ENCODE measurements at regions not wholly inside any gene's neighbourhood (a gene's known extent, or its start where the extent isn't known, plus 50 kb on each side); places are given as distances from the start of the nearest gene placed in this dataset.
A peak's percentile ranks its signal among the peaks of the same experiment; 100 is the strongest.
"Not testable (repeated sequence)": the region's sequence is repeated elsewhere in the genome, so short reads cannot be mapped to it uniquely, and the experiment has no call there.

DNA sequence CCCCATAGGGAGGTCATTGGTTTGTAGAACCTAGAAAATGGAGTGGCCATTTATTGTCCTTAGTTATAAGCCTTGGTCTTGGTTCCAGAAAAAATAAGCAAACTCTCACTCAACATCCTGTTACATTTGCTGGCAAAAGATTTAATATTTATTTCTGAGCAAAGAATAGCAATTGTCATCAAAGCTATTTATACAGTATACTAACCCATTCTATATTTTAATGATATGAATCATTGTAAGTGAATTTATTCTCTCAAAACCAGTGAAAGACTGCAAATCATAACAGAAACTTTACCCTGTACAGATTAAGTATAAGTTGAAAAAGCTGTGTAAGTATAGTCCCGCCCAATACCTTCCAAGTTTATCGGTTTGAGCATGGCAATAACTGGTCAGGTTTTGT lies 364.4 kb downstream of the CD109 start:
- DNase-seq = no peak

DNA sequence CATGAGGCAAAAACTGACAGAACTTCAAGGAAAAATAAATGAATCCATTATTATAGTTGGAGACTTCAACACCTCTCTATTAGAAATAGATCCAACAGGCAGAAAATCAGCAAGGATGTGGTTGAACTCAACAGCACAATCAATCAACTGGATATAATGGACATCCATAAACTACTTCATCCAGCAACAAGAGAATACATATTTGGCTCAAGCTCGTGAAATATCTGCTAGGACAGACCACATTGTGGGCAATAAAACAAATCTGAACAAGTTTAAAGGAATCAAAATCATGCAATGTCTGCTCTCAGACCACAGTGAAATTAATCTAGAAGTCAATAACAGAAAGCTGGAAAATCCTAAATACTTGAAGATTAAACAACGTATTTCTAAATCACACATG lies 362.6 kb downstream of the CD109 start:
- DNase-seq = no peak

DNA sequence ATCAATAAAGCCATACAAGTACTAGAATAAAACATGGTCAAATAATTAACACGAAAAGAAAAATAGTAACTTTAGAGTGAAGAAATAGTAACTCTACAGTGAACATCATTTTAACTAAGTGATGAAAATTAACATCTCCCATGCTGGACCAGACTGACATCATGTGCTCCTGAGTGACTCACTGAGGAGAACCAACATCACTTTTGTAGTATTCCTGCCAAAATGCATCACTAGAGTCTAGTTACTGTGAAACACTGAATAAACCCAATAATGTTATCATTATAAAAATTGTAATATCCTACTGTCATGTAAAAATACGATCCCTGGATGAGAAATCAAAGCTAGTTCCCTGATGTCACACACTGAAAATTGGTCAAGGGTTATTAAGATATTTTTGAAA lies 361.3 kb downstream of the CD109 start:
- DNase-seq = no peak

DNA sequence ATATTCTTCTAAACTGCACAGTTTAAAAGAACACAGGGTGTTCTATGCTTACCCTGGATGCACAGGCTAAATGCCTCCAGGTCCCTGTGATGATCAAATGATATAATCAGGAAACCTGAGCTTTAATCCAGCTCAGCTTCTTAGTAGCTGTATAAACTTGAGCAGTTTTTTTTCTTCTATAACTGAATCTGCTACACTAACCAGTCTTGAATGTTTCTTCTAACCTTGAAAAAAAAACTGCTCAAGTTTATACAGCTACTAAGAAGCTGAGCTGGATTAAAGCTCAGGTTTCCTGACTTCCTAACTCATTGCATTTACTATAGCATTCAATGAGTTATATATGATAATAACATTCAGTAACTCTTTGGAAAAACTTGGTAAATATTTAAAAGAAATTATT lies 358.2 kb downstream of the CD109 start:
- no peak for DNase-seq

DNA sequence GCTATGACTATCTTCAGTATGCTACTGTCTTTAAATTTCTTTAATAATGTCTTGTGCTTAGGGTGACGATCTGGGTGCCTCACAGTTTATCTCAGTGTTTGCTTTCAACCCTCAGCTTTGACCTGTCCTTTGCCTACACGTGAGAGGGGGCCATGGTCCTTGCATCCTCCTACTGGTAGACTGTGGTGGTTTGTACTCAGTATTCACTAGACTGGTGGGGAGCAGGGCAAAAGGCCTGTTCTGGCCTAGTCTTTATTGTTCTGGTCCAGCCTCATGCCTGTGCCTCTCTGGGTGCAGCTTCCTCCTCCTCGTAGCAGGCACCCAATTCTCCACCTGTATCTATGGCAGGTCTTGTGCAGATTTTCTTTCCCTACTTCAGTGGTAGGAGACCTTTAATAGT lies 354.9 kb downstream of the CD109 start:
- no peak for DNase-seq

DNA sequence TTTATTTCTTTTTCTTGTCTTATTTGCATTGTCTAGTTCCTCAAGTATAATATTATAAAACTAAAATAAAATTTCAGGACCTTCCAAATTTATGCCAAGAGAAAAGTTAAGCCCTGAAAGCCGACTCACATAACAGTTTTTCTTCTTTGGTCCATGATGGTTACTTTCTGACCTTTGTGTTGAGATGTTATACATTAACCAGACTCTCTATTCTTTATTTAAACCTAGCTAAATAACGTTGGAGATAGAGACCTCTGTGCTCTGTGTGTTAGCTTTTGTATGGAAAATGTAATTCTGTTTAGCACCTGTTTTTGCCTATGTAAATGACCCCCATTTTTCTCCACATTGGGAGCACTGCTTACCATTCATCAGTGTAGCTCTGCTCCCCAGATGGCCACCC lies 352.4 kb downstream of the CD109 start:
- DNase-seq = no peak

DNA sequence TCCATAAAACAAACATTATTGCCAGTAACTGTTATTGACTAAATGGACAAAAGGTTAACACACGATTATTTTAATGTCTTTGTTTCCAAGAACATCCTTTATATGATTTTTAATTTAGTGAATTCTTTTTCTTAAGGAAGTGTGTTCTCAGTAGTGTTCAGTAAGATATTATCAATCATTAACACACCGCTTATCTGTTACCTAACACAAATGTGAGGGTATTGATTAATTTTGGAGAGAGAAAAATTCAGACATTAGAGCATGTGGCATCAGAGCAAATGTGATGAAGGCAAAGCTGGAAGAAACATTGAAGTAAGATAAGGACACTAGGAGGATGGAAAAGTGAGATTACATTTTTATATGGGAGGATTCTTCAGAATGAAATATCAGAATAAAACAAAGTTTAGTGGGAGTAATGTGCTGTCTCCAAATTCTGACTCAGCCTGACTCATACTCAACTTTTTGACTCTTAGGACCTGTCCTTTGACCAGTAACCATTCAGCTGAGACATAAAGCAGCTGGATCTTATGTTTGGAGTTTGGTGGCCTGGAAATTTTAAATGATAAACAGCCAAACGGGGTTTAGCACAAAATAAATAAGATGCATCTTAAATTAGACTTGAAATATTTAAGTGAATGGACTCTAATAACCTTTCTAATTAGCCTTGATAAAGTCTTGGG lies 348.6 kb downstream of the CD109 start:
- no peak for DNase-seq

DNA sequence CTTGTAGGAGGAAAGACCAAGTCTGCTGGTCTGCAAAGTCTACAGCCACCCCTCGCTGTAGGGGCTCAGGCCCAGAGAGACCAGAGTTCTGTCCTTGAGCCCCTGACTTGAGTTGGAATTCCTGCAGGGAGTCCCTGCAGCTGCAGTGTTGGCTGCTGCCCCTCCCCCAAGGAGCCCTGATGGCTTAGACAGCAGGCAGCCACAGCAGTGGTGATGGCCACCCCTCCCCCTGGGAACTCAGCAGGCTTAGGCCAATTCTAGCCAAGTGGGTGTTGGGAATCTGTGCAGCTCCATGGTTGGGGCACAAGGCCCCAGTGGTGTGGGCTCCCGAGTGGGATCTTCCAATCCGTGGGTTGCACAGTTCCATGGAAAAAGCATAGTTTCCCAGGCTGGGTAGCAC lies 345.4 kb downstream of the CD109 start:
- DNase-seq = no peak

DNA sequence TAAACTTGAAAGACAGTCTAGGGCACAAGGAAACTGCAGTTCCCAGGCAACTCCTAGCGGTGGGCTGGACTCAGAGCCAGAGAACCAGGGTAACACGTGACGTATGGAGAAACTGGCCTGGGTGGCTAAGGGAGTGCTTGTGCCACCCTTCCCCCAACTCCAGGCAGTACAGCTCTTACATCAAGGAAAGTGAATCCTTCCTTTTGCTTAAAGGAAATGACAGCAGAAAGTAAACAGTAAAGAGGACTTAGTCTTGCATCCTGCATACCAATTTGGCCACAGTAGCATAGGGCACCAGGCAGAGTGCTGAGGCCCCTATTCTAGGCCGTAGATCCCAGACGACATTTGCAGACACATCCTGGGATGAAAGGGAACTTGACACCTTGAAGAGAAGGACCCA lies 322.8 kb downstream of the CD109 start:
- no peak for DNase-seq

DNA sequence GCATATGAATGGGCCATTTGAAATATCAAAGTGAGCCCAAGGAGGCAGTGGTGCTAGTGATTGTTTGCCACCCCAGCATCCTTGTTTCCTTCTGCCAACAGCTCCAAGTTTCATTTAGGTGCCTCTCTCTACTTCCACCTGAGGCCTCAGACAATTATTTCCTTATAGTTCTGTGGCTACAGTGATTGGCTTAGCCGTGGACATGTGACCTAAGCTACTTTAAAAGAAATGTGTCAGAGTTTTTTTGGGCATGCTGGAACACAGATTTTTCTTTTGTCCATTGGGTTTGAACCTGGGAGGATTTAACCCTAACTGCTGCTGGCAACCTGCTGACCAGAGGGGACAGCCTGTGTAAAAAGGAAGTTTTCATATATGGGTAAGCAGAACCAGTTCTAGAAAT lies 319.4 kb downstream of the CD109 start:
- DNase-seq = no peak

DNA sequence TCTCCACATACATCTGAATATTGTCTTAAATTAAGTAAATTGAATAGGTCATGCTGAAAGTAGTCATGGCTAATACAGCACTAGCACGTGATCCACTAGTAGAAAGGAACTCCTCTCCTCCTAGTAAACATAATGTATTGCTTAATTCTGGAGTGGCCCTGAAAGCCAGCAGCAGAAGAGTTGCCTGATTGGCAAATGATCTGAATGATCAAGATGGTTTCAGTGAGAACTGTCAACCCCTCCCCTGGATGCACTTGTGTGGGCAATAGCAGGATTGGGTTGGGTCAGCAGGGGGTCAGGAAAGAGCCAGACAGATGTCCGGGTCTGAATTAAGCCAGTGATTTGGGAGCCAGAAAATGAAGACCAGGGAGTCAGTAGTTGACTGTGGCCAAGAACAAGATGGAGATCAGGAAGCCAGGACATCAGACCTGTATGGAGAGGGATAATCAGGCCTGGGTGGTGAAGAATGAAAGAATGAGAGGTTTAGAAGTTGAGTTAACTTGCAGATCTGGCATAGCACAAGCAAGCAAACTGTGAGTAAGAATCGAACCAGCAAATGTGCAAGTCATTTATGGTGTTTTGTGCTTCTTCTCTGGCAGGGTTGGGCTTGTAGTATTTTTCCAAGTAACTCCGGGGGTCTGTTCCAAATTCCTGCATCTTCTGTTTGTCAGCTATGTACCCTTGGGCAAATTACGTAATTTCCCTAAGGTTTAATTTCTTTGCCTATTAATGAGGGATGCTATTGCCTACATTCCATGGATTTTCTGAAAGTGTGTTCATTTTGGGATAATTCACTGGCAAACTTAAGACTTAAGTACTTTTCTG lies 304.9 kb downstream of the CD109 start:
- no peak for DNase-seq

DNA sequence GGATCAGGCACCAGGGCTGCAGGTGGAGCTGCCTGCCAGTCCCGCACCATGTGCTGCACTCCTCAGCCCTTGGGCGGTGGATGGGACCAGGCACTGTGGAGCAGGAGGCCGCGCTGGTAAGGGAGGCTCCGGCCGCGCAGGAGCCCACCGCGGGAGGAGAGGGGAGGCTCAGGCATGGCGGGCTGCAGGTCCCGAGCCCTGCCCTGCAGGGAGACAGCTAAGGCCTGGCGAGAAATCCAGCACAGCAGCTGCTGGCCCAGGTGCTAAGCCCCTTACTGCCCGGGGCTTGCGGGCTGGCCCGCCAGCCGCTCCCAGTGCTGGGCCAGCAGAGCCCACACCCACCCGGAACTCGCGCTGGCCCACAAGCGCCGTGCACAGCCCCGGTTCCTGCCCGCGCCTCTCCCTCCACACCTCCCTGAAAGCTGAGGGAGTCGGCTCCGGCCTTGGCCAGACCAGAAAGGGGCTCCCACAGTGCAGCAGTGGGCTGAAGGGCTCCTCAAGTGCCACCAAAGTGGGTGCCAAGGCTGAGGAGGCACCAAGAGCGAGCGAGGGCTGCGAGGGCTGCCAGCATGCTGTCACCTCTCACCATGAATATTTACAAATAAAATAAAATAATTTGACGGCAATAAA lies 294.7 kb downstream of the CD109 start:
- DNase-seq = not testable (repeated sequence)

DNA sequence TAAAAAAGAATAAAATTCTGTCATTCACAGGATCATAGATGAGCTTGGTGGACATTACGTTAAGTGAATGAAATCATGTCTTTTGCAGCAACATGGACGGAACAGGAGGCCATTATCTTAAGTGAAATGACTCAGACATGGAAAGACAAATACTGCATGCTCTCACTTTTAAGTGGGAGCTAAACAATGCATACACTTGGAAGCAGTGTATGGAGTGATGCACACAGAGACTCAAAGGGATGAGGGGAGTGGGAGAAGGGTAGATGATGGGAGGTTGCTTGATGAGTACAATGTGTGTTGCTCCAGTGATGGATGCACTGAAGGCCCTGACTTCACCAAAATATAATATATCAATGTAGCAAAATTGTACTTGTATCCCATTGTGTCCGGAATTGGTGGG lies 293.4 kb downstream of the CD109 start:
- no peak for DNase-seq

DNA sequence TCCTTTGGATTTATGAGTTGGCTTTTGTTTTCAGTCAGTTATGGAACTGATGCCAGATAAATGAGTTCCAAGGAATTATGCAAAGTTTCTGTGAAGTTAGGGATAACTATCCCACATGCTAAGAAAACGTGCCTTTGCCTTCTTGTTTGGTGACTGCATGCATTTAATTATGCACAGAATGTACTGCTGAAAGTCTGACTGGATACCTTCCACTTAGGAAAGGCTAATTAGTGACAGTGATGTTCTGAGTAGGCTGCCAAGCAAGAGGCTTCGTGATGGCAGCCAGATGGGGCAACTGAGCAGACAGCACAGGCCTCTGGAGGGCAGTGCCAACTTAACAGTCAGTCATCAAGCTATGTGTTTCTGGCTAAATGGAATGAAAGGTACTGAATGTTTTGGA lies 289.9 kb downstream of the CD109 start:
- no peak for DNase-seq

DNA sequence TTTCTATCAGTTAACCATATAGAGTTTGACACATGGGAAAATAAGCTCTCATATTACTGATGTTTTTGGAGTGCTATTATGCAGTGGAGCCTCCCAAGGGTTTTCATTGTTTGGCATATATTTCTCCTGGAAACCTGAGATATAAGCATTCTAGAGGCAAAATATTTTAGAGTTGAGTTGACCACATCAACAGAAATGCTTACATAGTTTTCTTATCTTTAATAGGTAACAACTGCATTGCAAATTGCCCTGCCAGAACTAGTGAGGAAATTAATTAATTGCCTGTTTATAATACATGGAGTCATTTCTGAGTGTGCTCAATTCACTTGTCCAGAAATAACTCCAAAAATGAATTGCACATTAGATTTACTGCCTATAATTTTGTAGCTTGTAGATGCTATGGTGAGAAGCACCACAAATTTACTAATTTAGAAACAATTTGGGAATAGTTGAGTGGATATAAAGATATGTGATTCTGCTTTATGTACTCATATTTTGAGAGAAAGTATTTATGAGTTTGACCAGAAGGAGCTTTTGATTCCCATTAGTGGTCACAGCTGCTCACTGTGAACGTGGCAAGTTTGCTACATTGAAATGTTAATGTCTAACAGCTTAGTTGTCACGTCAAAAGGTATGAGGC lies 288.7 kb downstream of the CD109 start:
- no peak for DNase-seq

DNA sequence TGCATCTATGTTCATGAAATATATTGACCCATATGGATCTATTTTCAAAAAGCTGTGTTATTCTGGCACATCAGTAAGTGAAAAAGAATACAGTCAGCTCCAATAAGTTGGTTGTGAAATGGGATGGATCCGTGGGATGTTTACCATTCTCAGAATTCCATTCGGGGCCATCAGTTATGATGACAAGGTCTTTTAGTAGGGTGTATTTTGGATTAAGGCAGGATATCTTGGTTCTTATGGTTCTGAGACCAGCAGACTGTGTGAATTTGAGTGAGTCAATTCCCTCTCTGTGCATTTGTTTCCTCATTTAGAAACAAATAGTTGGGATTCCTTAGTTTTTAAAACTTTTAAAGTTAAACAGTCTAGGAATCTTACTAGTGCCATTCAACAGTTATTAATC lies 287.4 kb downstream of the CD109 start:
- DNase-seq = no peak

DNA sequence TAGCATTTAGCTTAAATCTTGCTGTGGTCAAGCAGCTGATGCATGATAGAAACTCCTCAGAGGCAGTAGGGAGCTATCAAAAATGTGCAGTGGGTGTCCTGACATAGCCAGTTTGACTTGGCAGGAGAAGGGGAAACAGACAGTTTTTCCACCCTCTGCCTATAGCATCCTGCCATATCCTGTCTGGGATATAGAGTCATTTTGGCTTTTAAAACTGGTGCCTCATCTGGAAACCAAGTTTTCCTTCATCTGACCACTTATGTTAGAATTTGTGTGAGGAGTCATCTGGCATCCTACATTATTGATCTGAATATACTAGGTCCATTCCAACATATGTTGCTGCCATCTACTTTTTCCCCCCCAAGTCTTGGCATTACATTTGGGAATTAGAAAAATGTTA lies 284.1 kb downstream of the CD109 start:
- DNase-seq = no peak

DNA sequence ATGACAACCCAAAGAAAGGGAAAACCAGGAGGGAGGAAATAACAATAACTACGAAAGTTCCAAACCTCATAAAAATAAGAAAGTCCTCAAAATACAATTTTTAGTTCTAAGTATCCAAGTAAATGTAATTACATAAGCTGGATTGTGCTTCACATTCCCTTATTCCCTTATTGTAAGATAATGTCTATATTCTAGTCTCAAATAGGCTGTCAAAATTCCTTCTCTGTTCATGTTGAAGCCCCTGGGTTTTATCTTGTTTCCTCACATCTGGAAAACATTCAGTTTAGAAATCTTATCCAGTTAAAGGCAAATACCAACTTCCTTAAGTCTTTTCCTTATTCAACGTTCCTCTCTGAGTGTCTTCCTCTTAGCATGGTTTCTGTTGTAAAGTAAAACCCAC lies 282.3 kb downstream of the CD109 start:
- no peak for DNase-seq

DNA sequence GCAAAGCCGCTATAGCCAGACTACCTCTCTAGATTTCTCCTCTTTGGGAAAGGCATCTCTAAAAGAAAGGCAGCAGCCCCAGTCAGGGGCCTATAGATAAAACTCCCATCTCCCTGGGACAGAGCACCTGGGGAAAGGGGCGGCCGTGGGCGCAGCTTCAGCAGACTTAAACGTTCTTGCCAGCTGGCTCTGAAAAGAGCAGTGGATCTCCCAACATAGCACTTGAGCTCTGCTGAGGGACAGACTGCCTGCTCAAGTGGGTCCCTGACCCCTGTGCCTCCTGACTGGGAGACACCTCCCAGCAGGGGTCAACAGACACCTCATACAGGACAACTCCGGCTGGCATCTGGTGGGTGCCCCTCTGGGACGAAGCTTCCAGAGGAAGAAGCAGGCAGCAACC lies 276.5 kb downstream of the CD109 start:
- DNase-seq = not testable (repeated sequence)

DNA sequence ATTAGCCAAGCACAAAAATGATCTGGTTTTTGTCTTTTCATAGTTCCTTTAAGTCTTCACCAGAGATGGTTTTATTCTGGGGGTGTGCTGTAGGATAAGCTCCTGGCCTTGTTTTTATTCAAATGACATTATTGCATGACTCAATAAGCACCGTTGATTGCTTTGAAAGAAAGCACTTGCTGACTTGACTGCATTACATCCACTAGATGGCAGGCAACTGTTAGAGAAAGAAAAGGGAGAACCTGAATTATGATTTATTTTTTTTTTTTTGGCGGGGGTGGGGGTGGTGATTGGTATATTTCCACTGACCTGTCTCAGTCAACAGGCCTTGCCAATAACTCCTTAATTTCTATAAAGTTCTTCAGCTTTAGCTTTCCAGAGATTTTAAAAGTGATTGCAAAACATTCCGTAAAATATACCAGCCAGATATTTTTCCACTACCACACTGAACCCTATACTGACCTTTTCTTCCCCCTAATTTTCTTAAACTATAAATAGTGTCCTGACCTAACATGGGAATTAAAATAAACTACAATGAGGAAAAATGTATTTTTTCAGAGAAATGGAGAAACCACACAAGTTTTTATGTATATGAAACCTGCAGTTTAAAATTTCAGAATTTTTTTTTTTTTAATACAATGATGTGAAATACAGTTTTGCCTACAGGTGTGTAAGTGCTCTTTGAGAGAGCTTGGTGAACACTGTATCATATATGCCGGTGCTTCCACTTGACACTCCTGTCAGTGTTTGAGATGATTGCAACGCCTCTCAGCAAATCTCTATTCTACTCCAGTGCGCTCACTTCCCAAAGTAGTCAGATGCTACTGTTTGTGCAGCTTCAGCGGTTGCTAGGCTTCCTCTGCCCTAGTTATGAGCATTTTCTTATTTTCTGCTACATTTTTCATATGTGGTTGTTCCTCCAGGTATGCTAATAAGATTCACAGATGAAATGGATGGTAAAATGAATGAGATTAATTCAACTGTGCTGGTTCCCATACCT lies 274.3 kb downstream of the CD109 start:
- DNase-seq = peak in 17 of 56 donors; percentile 1 to 69 (median 10)

DNA sequence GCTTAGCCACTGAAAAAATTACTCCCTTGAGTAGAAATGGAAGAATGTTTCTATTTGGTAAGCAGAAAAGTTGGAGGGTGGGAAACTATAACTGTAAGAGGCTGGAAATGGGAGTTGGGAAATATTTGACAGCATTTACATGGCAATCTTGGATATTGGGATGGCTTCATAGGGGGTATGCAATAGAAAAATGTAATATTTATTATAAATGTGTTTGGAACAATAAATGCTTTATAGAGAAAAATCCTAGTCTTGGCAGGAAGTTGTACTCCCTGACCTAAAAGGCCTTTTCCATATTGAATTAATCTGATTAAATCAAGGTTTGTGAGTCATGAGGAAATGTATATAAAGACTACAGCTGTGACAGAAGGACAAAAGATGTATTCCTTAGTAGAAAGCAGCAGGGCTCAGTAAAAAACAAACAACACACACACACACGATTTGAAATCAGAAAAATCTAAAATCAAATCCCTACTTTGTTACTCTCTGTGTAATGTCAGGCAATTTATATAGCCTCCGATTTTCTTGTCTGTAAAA lies 272.3 kb downstream of the CD109 start:
- no peak for DNase-seq

Data from nucleus accumbens (tissue), 56 donors.